Coronary artery (tissue), 2 donors: ENCODE measurements at regions not wholly inside any gene's neighbourhood (a gene's known extent, or its start where the extent isn't known, plus 50 kb on each side); places are given as distances from the start of the nearest gene placed in this dataset.

Source experiments
- DNase-seq: peaks from one replicate; pipeline ENCODE4 v3.0.0-alpha.2; 2017; ENCODE audit warnings: low spot score
- H3K27ac ChIP-seq, 2 donors: fragments of 200-600 bp; sonication (generic); one replicate each; pipeline ENCODE4 v1.5.1; 2016 to 2019
- H3K4me3 ChIP-seq: fragments of 200-600 bp; sonication (generic); 2 replicates; pipeline ENCODE4 v1.5.1; 2016; ENCODE audit warnings: mild to moderate bottlenecking, moderate library complexity
- CTCF ChIP-seq: fragments of 200-600 bp; sonication (generic); IDR thresholded peaks from one replicate; pipeline ENCODE4 v1.5.1; 2019; ENCODE audit warnings: antibody characterized with exemption

- no peak for TF ChIP-seq CTCF
- H3K4me3 ChIP-seq, result no peak overlapping the region
- no peak for DNase-seq
These were observed 530.5 kb upstream of the LRRC4C start for GRCh38 chr11:41989823-41990380.

GRCh38 chr11:41996533-41996932, 537.1 kb upstream of the LRRC4C start:
- no peak overlapping the region for H3K27ac ChIP-seq
- TF ChIP-seq CTCF, result no peak
- DNase-seq, result no peak
- H3K4me3 ChIP-seq, result no peak overlapping the region

More at GRCh38 chr11:41989823-41990380, 530.5 kb upstream of the LRRC4C start:
- no peak overlapping the region for H3K27ac ChIP-seq

- no peak overlapping the region for H3K27ac ChIP-seq
- no peak for TF ChIP-seq CTCF
- H3K4me3 ChIP-seq, result no peak overlapping the region
- DNase-seq, result no peak
These were observed 538.5 kb upstream of the LRRC4C start for GRCh38 chr11:41997844-41998401.

GRCh38 chr11:41999066-41999465, 539.6 kb upstream of the LRRC4C start:
- DNase-seq, result no peak

GRCh38 chr11:42003801-42004200, 544.3 kb upstream of the LRRC4C start:
- no peak for DNase-seq
- no peak overlapping the region for H3K4me3 ChIP-seq
- no peak for TF ChIP-seq CTCF
- H3K27ac ChIP-seq, result no peak overlapping the region

More at GRCh38 chr11:41999066-41999465, 539.6 kb upstream of the LRRC4C start:
- no peak for TF ChIP-seq CTCF
- H3K4me3 ChIP-seq, result no peak overlapping the region
- H3K27ac ChIP-seq, result no peak overlapping the region

- DNase-seq, result no peak
- H3K4me3 ChIP-seq, result no peak overlapping the region
- no peak for TF ChIP-seq CTCF
- H3K27ac ChIP-seq, result no peak overlapping the region
These were observed 547.3 kb upstream of the LRRC4C start for GRCh38 chr11:42006766-42007165.

- no peak overlapping the region for H3K27ac ChIP-seq
- TF ChIP-seq CTCF, result no peak
- no peak overlapping the region for H3K4me3 ChIP-seq
- DNase-seq, result no peak
These were observed 552.8 kb upstream of the LRRC4C start for GRCh38 chr11:42012271-42012670.
